Lower lobe of right lung (tissue), 2 donors: ENCODE measurements at regions not wholly inside any gene's neighbourhood (a gene's known extent, or its start where the extent isn't known, plus 50 kb on each side); places are given as distances from the start of the nearest gene placed in this dataset.

ENCODE experiments used
- ATAC-seq, 2 donors: fragments of 200-7000 bp; cut with Tn5 transposase; one replicate each; pipeline ENCODE4 v1.9.1; 2020 to 2022; ENCODE audit warnings: mild to moderate bottlenecking in 2 of 2, moderate library complexity in 2 of 2
- DNase-seq: peaks from one replicate; pipeline ENCODE4 v3.0.0-alpha.2; 2020
- H3K27ac ChIP-seq: fragments of 200-600 bp; one replicate; pipeline ENCODE4 v1.8.0; 2022
- H3K27me3 ChIP-seq: fragments of 200-600 bp; one replicate; pipeline ENCODE4 v1.8.0; 2022; ENCODE audit warnings: low read depth
- H3K36me3 ChIP-seq: fragments of 200-600 bp; one replicate; pipeline ENCODE4 v1.8.0; 2022; ENCODE audit warnings: mild to moderate bottlenecking
- H3K4me1 ChIP-seq: fragments of 200-600 bp; one replicate; pipeline ENCODE4 v1.8.0; 2022
- H3K4me3 ChIP-seq: fragments of 200-600 bp; one replicate; pipeline ENCODE4 v1.8.0; 2022; ENCODE audit warnings: mild to moderate bottlenecking
- H3K9me3 ChIP-seq: fragments of 200-600 bp; one replicate; pipeline ENCODE4 v1.8.0; 2022
- intact Hi-C: fragments of 100-400 bp; cut with DNase I; formaldehyde crosslinking; loops from one replicate; pipeline ENCODE4 v1.11.0; 2022
- TF ChIP-seq, protein P1 (sequence below): fragments of 200-600 bp; IDR thresholded peaks from one replicate; pipeline ENCODE4 v1.8.0; 2022; ENCODE audit warnings: antibody characterized with exemption, mild to moderate bottlenecking
- donor health status: DM: no; HTN: yes; CAD: no; lungs with severe emphysema.

GRCh38 chr14:97827746-97828145 lies 1030.6 kb downstream of the VRK1 start:
- no peaks in the 10 kb centered on the region for H3K27me3 ChIP-seq
- intact Hi-C loops, result no loop called here
- no peaks in the 10 kb centered on the region for H3K9me3 ChIP-seq
- TF ChIP-seq, protein P1, sequence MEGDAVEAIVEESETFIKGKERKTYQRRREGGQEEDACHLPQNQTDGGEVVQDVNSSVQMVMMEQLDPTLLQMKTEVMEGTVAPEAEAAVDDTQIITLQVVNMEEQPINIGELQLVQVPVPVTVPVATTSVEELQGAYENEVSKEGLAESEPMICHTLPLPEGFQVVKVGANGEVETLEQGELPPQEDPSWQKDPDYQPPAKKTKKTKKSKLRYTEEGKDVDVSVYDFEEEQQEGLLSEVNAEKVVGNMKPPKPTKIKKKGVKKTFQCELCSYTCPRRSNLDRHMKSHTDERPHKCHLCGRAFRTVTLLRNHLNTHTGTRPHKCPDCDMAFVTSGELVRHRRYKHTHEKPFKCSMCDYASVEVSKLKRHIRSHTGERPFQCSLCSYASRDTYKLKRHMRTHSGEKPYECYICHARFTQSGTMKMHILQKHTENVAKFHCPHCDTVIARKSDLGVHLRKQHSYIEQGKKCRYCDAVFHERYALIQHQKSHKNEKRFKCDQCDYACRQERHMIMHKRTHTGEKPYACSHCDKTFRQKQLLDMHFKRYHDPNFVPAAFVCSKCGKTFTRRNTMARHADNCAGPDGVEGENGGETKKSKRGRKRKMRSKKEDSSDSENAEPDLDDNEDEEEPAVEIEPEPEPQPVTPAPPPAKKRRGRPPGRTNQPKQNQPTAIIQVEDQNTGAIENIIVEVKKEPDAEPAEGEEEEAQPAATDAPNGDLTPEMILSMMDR, result no peak
- H3K4me3 ChIP-seq, result no peak overlapping the region
- no peaks in the 10 kb centered on the region for H3K36me3 ChIP-seq
- DNase-seq (no peak), ATAC-seq (no peak)
- H3K4me1 ChIP-seq, result no peaks in the 10 kb centered on the region
- no peak overlapping the region for H3K27ac ChIP-seq

DNA sequence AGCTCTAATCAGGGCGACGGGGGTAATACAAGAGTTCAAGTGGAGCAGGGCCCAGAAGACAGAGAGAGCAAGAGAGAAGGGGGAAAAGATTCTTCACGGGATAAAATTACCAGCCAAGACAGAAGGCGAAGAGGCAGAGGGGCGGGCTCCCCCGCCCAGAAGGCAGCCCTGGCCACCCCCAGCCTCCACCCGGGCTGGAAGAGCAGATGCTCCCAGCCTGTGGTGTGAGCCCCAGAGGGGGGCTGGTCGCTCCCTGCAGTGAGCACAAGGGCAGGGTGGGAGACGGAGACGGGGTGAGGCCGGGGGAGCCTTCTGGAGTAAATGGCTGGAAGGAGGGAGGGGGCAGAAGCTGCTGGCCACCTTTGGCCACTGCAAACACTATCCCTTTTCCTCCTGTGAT lies 1035.6 kb downstream of the VRK1 start:
- H3K27me3 ChIP-seq, result no peaks in the 10 kb centered on the region
- ATAC-seq (no peak), DNase-seq (no peak)
- no peak overlapping the region for H3K27ac ChIP-seq
- no peaks in the 10 kb centered on the region for H3K4me1 ChIP-seq
- H3K4me3 ChIP-seq, result no peak overlapping the region
- no peaks in the 10 kb centered on the region for H3K9me3 ChIP-seq
- intact Hi-C loops, result no loop called here
- TF ChIP-seq, protein P1, result no peak
- H3K36me3 ChIP-seq, result no peaks in the 10 kb centered on the region

- no peak overlapping the region for H3K27ac ChIP-seq
- no peaks in the 10 kb centered on the region for H3K27me3 ChIP-seq
- TF ChIP-seq, protein P1, result no peak
- no peak overlapping the region for H3K4me3 ChIP-seq
- H3K36me3 ChIP-seq, result no peaks in the 10 kb centered on the region
- no peak for ATAC-seq
- DNase-seq, result no peak
- intact Hi-C loops, result no loop called here
- H3K4me1 ChIP-seq, result no peaks in the 10 kb centered on the region
- no peaks in the 10 kb centered on the region for H3K9me3 ChIP-seq
These were observed 1041.8 kb downstream of the VRK1 start for GRCh38 chr14:97838986-97839385.

- H3K27ac ChIP-seq, result no peak overlapping the region
- DNase-seq (no peak), ATAC-seq (no peak)
- H3K9me3 ChIP-seq, result no peaks in the 10 kb centered on the region
- TF ChIP-seq, protein P1, result no peak
- no peaks in the 10 kb centered on the region for H3K36me3 ChIP-seq
- no peak overlapping the region for H3K4me3 ChIP-seq
- H3K27me3 ChIP-seq, result no peaks in the 10 kb centered on the region
- intact Hi-C loops, result no loop called here
- no peaks in the 10 kb centered on the region for H3K4me1 ChIP-seq
These were observed 1043.0 kb downstream of the VRK1 start for GRCh38 chr14:97840159-97840558.

DNA sequence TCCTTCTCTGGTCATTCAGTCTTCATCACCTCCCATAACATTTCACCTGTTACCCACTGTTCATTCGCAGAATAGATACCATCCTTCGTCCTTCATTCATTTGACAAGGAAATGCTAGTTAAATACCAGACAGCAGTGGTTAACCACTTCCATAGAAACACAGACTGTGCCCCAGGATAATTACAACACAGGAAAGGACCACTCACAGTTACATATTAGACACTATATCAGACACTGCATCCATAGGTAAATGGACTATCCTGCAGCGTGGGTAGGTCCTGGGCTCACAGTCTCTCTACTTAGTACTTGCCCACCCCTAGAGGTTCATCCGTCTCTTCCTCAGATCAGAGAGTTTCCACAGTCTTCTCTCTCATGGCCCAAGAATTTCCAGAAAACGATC lies 1044.6 kb downstream of the VRK1 start:
- H3K4me3 ChIP-seq, result no peak overlapping the region
- H3K36me3 ChIP-seq, result no peaks in the 10 kb centered on the region
- TF ChIP-seq, protein P1, result no peak
- H3K27ac ChIP-seq, result no peak overlapping the region
- intact Hi-C loops, result no loop called here
- H3K27me3 ChIP-seq, result no peaks in the 10 kb centered on the region
- no peaks in the 10 kb centered on the region for H3K4me1 ChIP-seq
- H3K9me3 ChIP-seq, result no peaks in the 10 kb centered on the region
- no peak for ATAC-seq
- no peak for DNase-seq

- no peaks in the 10 kb centered on the region for H3K9me3 ChIP-seq
- ATAC-seq (no peak), DNase-seq (no peak)
- no peaks in the 10 kb centered on the region for H3K36me3 ChIP-seq
- no peak overlapping the region for H3K27ac ChIP-seq
- no peaks in the 10 kb centered on the region for H3K4me1 ChIP-seq
- H3K27me3 ChIP-seq, result no peaks in the 10 kb centered on the region
- no peak overlapping the region for H3K4me3 ChIP-seq
- TF ChIP-seq, protein P1, result no peak
- intact Hi-C loops, result no loop called here
These were observed 1045.9 kb downstream of the VRK1 start for GRCh38 chr14:97843066-97843465.
